Loucy (cell line): ENCODE measurements at regions not wholly inside any gene's neighbourhood (a gene's known extent, or its start where the extent isn't known, plus 50 kb on each side); places are given as distances from the start of the nearest gene placed in this dataset.
"Not testable (repeated sequence)": the region's sequence is repeated elsewhere in the genome, so short reads cannot be mapped to it uniquely, and the experiment has no call there.

Experiments used
- H2AFZ ChIP-seq: fragments of 200-600 bp; sonication (generic); 2 replicates; pipeline ENCODE4 v1.6.0; 2016; ENCODE audit warnings: antibody characterized with exemption, mild to moderate bottlenecking, low read length, moderate library complexity
- H3F3A ChIP-seq: fragments of 200-600 bp; 2 replicates; pipeline ENCODE4 v1.6.0; 2016; ENCODE audit warnings: antibody characterized with exemption, low read depth, mild to moderate bottlenecking
- H3K27me3 ChIP-seq: fragments of 200-600 bp; sonication (generic); 2 replicates; pipeline ENCODE4 v1.6.1; 2014; ENCODE audit warnings: low read length, mild to moderate bottlenecking; ENCODE audit not compliant: insufficient read depth, poor library complexity, severe bottlenecking
- H3K36me3 ChIP-seq: fragments of 200-600 bp; sonication (generic); 2 replicates; pipeline ENCODE4 v1.6.1; 2016; ENCODE audit warnings: low read length; ENCODE audit not compliant: insufficient read depth
- H3K4me1 ChIP-seq: fragments of 200-600 bp; sonication (generic); 2 replicates; pipeline ENCODE4 v1.5.1; 2014; ENCODE audit warnings: low read length, mild to moderate bottlenecking; ENCODE audit not compliant: insufficient read depth, poor library complexity, severe bottlenecking
- H3K4me2 ChIP-seq: fragments of 200-600 bp; sonication (generic); 2 replicates; pipeline ENCODE4 v1.6.0; 2014; ENCODE audit warnings: antibody characterized with exemption, low read length, low read depth, mild to moderate bottlenecking; ENCODE audit not compliant: poor library complexity, severe bottlenecking
- H3K4me3 ChIP-seq: fragments of 200-600 bp; sonication (generic); 2 replicates; pipeline ENCODE4 v1.5.1; 2014; ENCODE audit warnings: low read length, mild to moderate bottlenecking, mixed read lengths; ENCODE audit not compliant: poor library complexity, severe bottlenecking
- H3K79me2 ChIP-seq: fragments of 200-600 bp; sonication (generic); 2 replicates; pipeline ENCODE4 v1.6.1; 2014; ENCODE audit warnings: low read length; ENCODE audit not compliant: insufficient read depth
- H3K9ac ChIP-seq: fragments of 200-600 bp; sonication (generic); 2 replicates; pipeline ENCODE4 v1.6.0; 2014; ENCODE audit warnings: mild to moderate bottlenecking, low read depth, low read length, moderate library complexity; ENCODE audit not compliant: poor library complexity, severe bottlenecking
- H3K9me2 ChIP-seq: fragments of 200-600 bp; sonication (generic); replicated peaks from 2 replicates; pipeline ENCODE4 v1.6.1; 2016; ENCODE audit warnings: low read depth, low read length, mixed read lengths
- H3K9me3 ChIP-seq: fragments of 200-600 bp; sonication (generic); 2 replicates; pipeline ENCODE4 v1.6.1; 2014; ENCODE audit warnings: mild to moderate bottlenecking, antibody characterized with exemption, low read length, low read depth; ENCODE audit not compliant: insufficient read depth
- H4K20me1 ChIP-seq: fragments of 200-600 bp; sonication (generic); 2 replicates; pipeline ENCODE4 v1.6.0; 2014; ENCODE audit warnings: antibody characterized with exemption, low read length, mild to moderate bottlenecking; ENCODE audit not compliant: insufficient read depth, poor library complexity, severe bottlenecking

- not testable (repeated sequence) for H3K4me2 ChIP-seq, H3K9me3 ChIP-seq, H4K20me1 ChIP-seq, H2AFZ ChIP-seq, H3K9me2 ChIP-seq, H3K36me3 ChIP-seq, H3K4me3 ChIP-seq, H3F3A ChIP-seq, H3K4me1 ChIP-seq, H3K27me3 ChIP-seq, H3K79me2 ChIP-seq, H3K9ac ChIP-seq
These were observed 102.1 kb upstream of the PRSS12 start for GRCh38 chr4:118454857-118455256.

GRCh38 chr4:118461435-118461834, 108.6 kb upstream of the PRSS12 start:
- not testable (repeated sequence) for H3K4me1 ChIP-seq, H3F3A ChIP-seq, H3K27me3 ChIP-seq, H3K4me3 ChIP-seq, H3K36me3 ChIP-seq, H3K79me2 ChIP-seq, H3K9me3 ChIP-seq, H2AFZ ChIP-seq, H4K20me1 ChIP-seq, H3K4me2 ChIP-seq, H3K9ac ChIP-seq, H3K9me2 ChIP-seq

DNA sequence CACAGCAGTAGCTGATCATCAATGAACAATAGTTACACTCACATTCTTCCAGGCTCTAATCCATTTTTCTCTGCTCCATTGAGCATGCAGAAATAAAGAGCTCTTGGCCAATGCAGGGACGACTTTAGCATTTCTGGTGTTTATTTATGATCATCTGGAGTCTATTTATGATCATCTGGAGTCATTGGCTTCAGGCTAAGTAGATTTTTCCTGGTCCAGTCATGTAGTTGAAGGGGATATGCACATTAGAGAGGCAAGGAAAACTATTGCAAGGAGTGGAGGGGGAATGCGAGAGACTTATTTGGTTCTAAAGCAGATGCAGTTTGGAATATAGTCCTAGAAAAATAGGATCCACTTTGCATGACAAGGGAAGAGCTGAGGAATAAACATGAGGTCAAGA, 113.0 kb upstream of the PRSS12 start:
- not testable (repeated sequence) for H3K9ac ChIP-seq

DNA sequence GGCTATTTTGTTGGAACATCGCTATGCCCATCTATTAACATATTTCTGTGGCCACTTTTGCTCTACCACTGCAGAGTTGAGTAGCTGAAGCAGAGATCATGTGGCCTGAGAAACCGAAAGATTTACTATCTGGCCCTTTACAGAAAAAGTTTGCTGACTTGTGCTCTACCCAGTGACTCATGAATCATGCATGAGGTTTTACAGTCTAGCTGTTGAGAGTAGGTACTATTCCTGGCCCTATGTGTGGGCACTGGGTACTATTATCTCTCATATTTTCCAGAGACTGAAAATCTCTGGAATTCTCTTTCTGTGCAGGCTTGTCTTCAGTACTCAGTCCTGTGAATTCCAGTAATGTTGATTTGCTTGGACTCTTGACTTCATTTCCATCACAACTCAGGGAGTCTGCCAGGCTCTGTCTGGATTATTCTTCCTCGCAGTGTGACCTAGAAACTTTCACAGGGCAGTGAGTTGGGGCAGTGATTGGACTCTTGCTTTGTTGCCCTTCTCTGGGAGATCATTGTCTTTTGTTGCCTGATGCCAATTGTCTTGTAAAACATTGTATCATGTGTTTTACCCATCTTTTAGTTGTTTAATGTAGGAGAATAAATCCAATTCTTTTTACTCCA, 121.3 kb upstream of the PRSS12 start:
- not testable (repeated sequence) for H3K9me3 ChIP-seq, H3K79me2 ChIP-seq, H3K4me2 ChIP-seq, H3K36me3 ChIP-seq, H3K9ac ChIP-seq, H3K9me2 ChIP-seq, H3K4me3 ChIP-seq, H3K4me1 ChIP-seq, H4K20me1 ChIP-seq, H2AFZ ChIP-seq, H3F3A ChIP-seq, H3K27me3 ChIP-seq

More for the DNA sequence above, 113.0 kb upstream of the PRSS12 start:
- H3K4me3 ChIP-seq, H3K9me3 ChIP-seq, H3K27me3 ChIP-seq, H3K36me3 ChIP-seq, H3F3A ChIP-seq, H4K20me1 ChIP-seq, H3K4me1 ChIP-seq, H3K4me2 ChIP-seq, H3K79me2 ChIP-seq, H3K9me2 ChIP-seq, H2AFZ ChIP-seq: not testable (repeated sequence)

- H2AFZ ChIP-seq, H3K4me1 ChIP-seq, H4K20me1 ChIP-seq, H3K9ac ChIP-seq, H3K27me3 ChIP-seq, H3K4me2 ChIP-seq, H3K79me2 ChIP-seq, H3K36me3 ChIP-seq, H3K9me3 ChIP-seq, H3K9me2 ChIP-seq, H3K4me3 ChIP-seq, H3F3A ChIP-seq: not testable (repeated sequence)
These were observed 122.0 kb upstream of the PRSS12 start for GRCh38 chr4:118474771-118475170.

- H3K4me2 ChIP-seq, H4K20me1 ChIP-seq, H3K4me3 ChIP-seq, H3K36me3 ChIP-seq, H3K79me2 ChIP-seq, H3K4me1 ChIP-seq, H3K27me3 ChIP-seq, H3K9me2 ChIP-seq, H3K9ac ChIP-seq, H3F3A ChIP-seq, H3K9me3 ChIP-seq, H2AFZ ChIP-seq: not testable (repeated sequence)
These were observed 123.1 kb upstream of the PRSS12 start for GRCh38 chr4:118475901-118476300.

- not testable (repeated sequence) for H3K79me2 ChIP-seq, H4K20me1 ChIP-seq, H3K9ac ChIP-seq, H3K4me1 ChIP-seq, H3F3A ChIP-seq, H3K4me3 ChIP-seq, H3K9me2 ChIP-seq, H3K27me3 ChIP-seq, H3K4me2 ChIP-seq, H3K9me3 ChIP-seq, H2AFZ ChIP-seq, H3K36me3 ChIP-seq
These were observed 125.0 kb upstream of the PRSS12 start for GRCh38 chr4:118477826-118478225.
